22Rv1 (cell line): ENCODE measurements at regions not wholly inside any gene's neighbourhood (a gene's known extent, or its start where the extent isn't known, plus 50 kb on each side); places are given as distances from the start of the nearest gene placed in this dataset.

ENCODE experiments used
- CTCF ChIP-seq: fragments of 450-650 bp; IDR thresholded peaks from 2 replicates; pipeline ENCODE4 v1.5.1; 2017; ENCODE audit warnings: mild to moderate bottlenecking
- ZFX ChIP-seq: fragments of 450-650 bp; IDR thresholded peaks from 2 replicates; pipeline ENCODE4 v1.6.1; 2017; ENCODE audit warnings: antibody characterized with exemption, borderline replicate concordance

GRCh38 chr4:89492581-89493071 is 185.0 kb upstream of the GPRIN3 start:
- TF ChIP-seq CTCF (no peak), ZFX (no peak)
